RPMI7951 (cell line): ENCODE measurements at regions not wholly inside any gene's neighbourhood (a gene's known extent, or its start where the extent isn't known, plus 50 kb on each side); places are given as distances from the start of the nearest gene placed in this dataset.

Experiments used
- DNase-seq: peaks from one replicate; pipeline ENCODE4 v3.0.0-alpha.2; 2012; ENCODE audit warnings: low read depth

- DNase-seq = no peak
These were observed 100.2 kb upstream of the MYCN start for GRCh38 chr2:15840148-15840547.

- DNase-seq = no peak
These were observed 99.4 kb upstream of the MYCN start for GRCh38 chr2:15840969-15841368.

- DNase-seq = no peak
These were observed 98.4 kb upstream of the MYCN start for GRCh38 chr2:15841776-15842560.

- DNase-seq = no peak
These were observed 97.3 kb upstream of the MYCN start for GRCh38 chr2:15842758-15843666.

- DNase-seq = no peak
These were observed 96.0 kb upstream of the MYCN start for GRCh38 chr2:15844211-15844801.

- no peak for DNase-seq
These were observed 95.1 kb upstream of the MYCN start for GRCh38 chr2:15845294-15845693.

- DNase-seq = no peak
These were observed 94.5 kb upstream of the MYCN start for GRCh38 chr2:15845737-15846405.

GRCh38 chr2:15846626-15847025 lies 93.7 kb upstream of the MYCN start:
- DNase-seq = no peak

GRCh38 chr2:15850534-15850933 lies 89.8 kb upstream of the MYCN start:
- no peak for DNase-seq

GRCh38 chr2:15851076-15851693 lies 89.2 kb upstream of the MYCN start:
- no peak for DNase-seq

GRCh38 chr2:15852811-15853210 lies 87.5 kb upstream of the MYCN start:
- no peak for DNase-seq

GRCh38 chr2:15853903-15854302 lies 86.4 kb upstream of the MYCN start:
- DNase-seq = no peak

GRCh38 chr2:15855766-15856260 lies 84.5 kb upstream of the MYCN start:
- no peak for DNase-seq

- no peak for DNase-seq
These were observed 84.0 kb upstream of the MYCN start for GRCh38 chr2:15856318-15856717.

GRCh38 chr2:15858466-15858865 lies 81.9 kb upstream of the MYCN start:
- DNase-seq = no peak

GRCh38 chr2:15860051-15860663 lies 80.2 kb upstream of the MYCN start:
- no peak for DNase-seq

- DNase-seq = no peak
These were observed 79.6 kb upstream of the MYCN start for GRCh38 chr2:15860760-15861159.

- no peak for DNase-seq
These were observed 79.1 kb upstream of the MYCN start for GRCh38 chr2:15861172-15861822.

- no peak for DNase-seq
These were observed 78.5 kb upstream of the MYCN start for GRCh38 chr2:15861898-15862297.

GRCh38 chr2:15863089-15863488 lies 77.3 kb upstream of the MYCN start:
- DNase-seq = no peak
